Rectal smooth muscle tissue (tissue), 1 donor: ENCODE measurements at regions not wholly inside any gene's neighbourhood (a gene's known extent, or its start where the extent isn't known, plus 50 kb on each side); places are given as distances from the start of the nearest gene placed in this dataset.

Experiments used
- H3K27ac ChIP-seq: one replicate; pipeline ENCODE4 v1.7.0; 2013; ENCODE audit warnings: low read depth, low read length, inconsistent platforms
- H3K27me3 ChIP-seq: one replicate; pipeline ENCODE4 v1.7.0; 2013; ENCODE audit warnings: low read length; ENCODE audit not compliant: control insufficient read depth, insufficient read depth
- H3K36me3 ChIP-seq: one replicate; pipeline ENCODE4 v1.7.0; 2013; ENCODE audit warnings: low read length; ENCODE audit not compliant: control insufficient read depth, insufficient read depth
- H3K4me1 ChIP-seq: one replicate; pipeline ENCODE4 v1.7.0; 2013; ENCODE audit warnings: low read length; ENCODE audit not compliant: control insufficient read depth, insufficient read depth
- H3K4me3 ChIP-seq: one replicate; pipeline ENCODE4 v1.7.0; 2013; ENCODE audit warnings: low read length
- H3K9ac ChIP-seq: one replicate; pipeline ENCODE4 v1.7.0; 2013; ENCODE audit warnings: low read length

GRCh38 chr18:43866696-43867095 is 589.4 kb upstream of the SYT4 start:
- Histone ChIP-seq H3K36me3 (no peaks in the 10 kb centered on the region), H3K9ac (no peak overlapping the region), H3K4me3 (no peak overlapping the region), H3K4me1 (no peaks in the 10 kb centered on the region), H3K27ac (no peak overlapping the region), H3K27me3 (no peaks in the 10 kb centered on the region)

GRCh38 chr18:43868497-43868995 is 591.3 kb upstream of the SYT4 start:
- Histone ChIP-seq H3K4me1 (no peaks in the 10 kb centered on the region), H3K27ac (no peak overlapping the region), H3K4me3 (no peak overlapping the region), H3K9ac (no peak overlapping the region), H3K36me3 (no peaks in the 10 kb centered on the region), H3K27me3 (no peaks in the 10 kb centered on the region)

- Histone ChIP-seq H3K4me1 (no peaks in the 10 kb centered on the region), H3K9ac (no peak overlapping the region), H3K4me3 (no peak overlapping the region), H3K27me3 (no peaks in the 10 kb centered on the region), H3K36me3 (no peaks in the 10 kb centered on the region), H3K27ac (no peak overlapping the region)
Observed at GRCh38 chr18:43869451-43870008, 592.2 kb upstream of the SYT4 start.

- Histone ChIP-seq H3K36me3 (no peaks in the 10 kb centered on the region), H3K27me3 (no peaks in the 10 kb centered on the region), H3K4me1 (no peaks in the 10 kb centered on the region), H3K27ac (no peak overlapping the region), H3K9ac (no peak overlapping the region), H3K4me3 (no peak overlapping the region)
Observed at GRCh38 chr18:43870626-43871025, 593.3 kb upstream of the SYT4 start.

- H3K4me1 ChIP-seq = no peaks in the 10 kb centered on the region
- no peaks in the 10 kb centered on the region for H3K27me3 ChIP-seq
- H3K4me3 ChIP-seq = no peak overlapping the region
- no peaks in the 10 kb centered on the region for H3K36me3 ChIP-seq
- no peak overlapping the region for H3K9ac ChIP-seq
- H3K27ac ChIP-seq = no peak overlapping the region
Observed at GRCh38 chr18:43875511-43875910, 598.2 kb upstream of the SYT4 start.

GRCh38 chr18:43876286-43876685 is 599.0 kb upstream of the SYT4 start:
- Histone ChIP-seq H3K27ac (no peak overlapping the region), H3K27me3 (no peaks in the 10 kb centered on the region), H3K4me1 (no peaks in the 10 kb centered on the region), H3K9ac (no peak overlapping the region), H3K36me3 (no peaks in the 10 kb centered on the region), H3K4me3 (no peak overlapping the region)

- no peak overlapping the region for H3K27ac ChIP-seq
Observed at GRCh38 chr18:43876748-43877147, 599.5 kb upstream of the SYT4 start.

GRCh38 chr18:43877616-43878321 is 600.5 kb upstream of the SYT4 start:
- H3K4me3 ChIP-seq = no peak overlapping the region
- no peak overlapping the region for H3K27ac ChIP-seq
- H3K27me3 ChIP-seq = no peaks in the 10 kb centered on the region

More at GRCh38 chr18:43876748-43877147, 599.5 kb upstream of the SYT4 start:
- H3K4me1 ChIP-seq = no peaks in the 10 kb centered on the region
- no peaks in the 10 kb centered on the region for H3K36me3 ChIP-seq
- H3K27me3 ChIP-seq = no peaks in the 10 kb centered on the region
- no peak overlapping the region for H3K4me3 ChIP-seq
- H3K9ac ChIP-seq = no peak overlapping the region

GRCh38 chr18:43879415-43879814 is 602.1 kb upstream of the SYT4 start:
- H3K4me3 ChIP-seq = no peak overlapping the region
- H3K27ac ChIP-seq = no peak overlapping the region
- no peaks in the 10 kb centered on the region for H3K4me1 ChIP-seq
- H3K9ac ChIP-seq = no peak overlapping the region
- no peaks in the 10 kb centered on the region for H3K36me3 ChIP-seq
- H3K27me3 ChIP-seq = no peaks in the 10 kb centered on the region

More at GRCh38 chr18:43877616-43878321, 600.5 kb upstream of the SYT4 start:
- Histone ChIP-seq H3K36me3 (no peaks in the 10 kb centered on the region), H3K9ac (no peak overlapping the region), H3K4me1 (no peaks in the 10 kb centered on the region)

- no peaks in the 10 kb centered on the region for H3K4me1 ChIP-seq
- no peak overlapping the region for H3K27ac ChIP-seq
- no peaks in the 10 kb centered on the region for H3K27me3 ChIP-seq
- H3K4me3 ChIP-seq = no peak overlapping the region
- H3K36me3 ChIP-seq = no peaks in the 10 kb centered on the region
- no peak overlapping the region for H3K9ac ChIP-seq
Observed at GRCh38 chr18:43882358-43883055, 605.2 kb upstream of the SYT4 start.

GRCh38 chr18:43883886-43884285 is 606.6 kb upstream of the SYT4 start:
- Histone ChIP-seq H3K4me3 (no peak overlapping the region), H3K27me3 (no peaks in the 10 kb centered on the region), H3K27ac (no peak overlapping the region), H3K4me1 (no peaks in the 10 kb centered on the region), H3K36me3 (no peaks in the 10 kb centered on the region), H3K9ac (no peak overlapping the region)

GRCh38 chr18:43886341-43886740 is 609.1 kb upstream of the SYT4 start:
- no peak overlapping the region for H3K27ac ChIP-seq
- no peaks in the 10 kb centered on the region for H3K4me1 ChIP-seq
- H3K27me3 ChIP-seq = no peaks in the 10 kb centered on the region
- no peak overlapping the region for H3K4me3 ChIP-seq
- no peak overlapping the region for H3K9ac ChIP-seq
- no peaks in the 10 kb centered on the region for H3K36me3 ChIP-seq
